ENCODE measurements at regions not wholly inside any gene's neighbourhood (a gene's known extent, or its start where the extent isn't known, plus 50 kb on each side); places are given as distances from the start of the nearest gene placed in this dataset.

DNA sequence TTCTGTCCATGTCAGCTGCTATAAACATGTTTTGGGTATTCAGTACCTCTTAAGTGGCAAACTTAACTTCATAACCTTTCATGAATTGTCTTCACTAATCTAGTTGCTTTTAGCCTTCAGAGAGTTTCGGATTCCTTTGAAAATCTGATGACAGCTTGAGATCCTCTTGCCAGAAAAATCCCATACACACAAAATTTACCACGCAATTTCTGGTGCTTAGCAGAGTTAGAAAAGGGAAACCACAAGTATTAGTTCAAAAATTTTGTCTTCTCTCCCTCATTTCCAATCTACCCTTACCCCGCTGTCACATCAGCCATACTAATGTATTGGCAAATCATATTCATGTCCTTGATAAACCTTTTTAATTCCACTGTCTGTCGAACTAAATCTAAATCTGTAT lies 72.7 kb upstream of the TMEM106B start:
- TF ChIP-seq, protein P1, sequence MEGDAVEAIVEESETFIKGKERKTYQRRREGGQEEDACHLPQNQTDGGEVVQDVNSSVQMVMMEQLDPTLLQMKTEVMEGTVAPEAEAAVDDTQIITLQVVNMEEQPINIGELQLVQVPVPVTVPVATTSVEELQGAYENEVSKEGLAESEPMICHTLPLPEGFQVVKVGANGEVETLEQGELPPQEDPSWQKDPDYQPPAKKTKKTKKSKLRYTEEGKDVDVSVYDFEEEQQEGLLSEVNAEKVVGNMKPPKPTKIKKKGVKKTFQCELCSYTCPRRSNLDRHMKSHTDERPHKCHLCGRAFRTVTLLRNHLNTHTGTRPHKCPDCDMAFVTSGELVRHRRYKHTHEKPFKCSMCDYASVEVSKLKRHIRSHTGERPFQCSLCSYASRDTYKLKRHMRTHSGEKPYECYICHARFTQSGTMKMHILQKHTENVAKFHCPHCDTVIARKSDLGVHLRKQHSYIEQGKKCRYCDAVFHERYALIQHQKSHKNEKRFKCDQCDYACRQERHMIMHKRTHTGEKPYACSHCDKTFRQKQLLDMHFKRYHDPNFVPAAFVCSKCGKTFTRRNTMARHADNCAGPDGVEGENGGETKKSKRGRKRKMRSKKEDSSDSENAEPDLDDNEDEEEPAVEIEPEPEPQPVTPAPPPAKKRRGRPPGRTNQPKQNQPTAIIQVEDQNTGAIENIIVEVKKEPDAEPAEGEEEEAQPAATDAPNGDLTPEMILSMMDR (IDR thresholded peaks at IDR 0.05; ENCODE audit: insufficient read depth, low read length), result no peak
- TF ChIP-seq, protein P2, sequence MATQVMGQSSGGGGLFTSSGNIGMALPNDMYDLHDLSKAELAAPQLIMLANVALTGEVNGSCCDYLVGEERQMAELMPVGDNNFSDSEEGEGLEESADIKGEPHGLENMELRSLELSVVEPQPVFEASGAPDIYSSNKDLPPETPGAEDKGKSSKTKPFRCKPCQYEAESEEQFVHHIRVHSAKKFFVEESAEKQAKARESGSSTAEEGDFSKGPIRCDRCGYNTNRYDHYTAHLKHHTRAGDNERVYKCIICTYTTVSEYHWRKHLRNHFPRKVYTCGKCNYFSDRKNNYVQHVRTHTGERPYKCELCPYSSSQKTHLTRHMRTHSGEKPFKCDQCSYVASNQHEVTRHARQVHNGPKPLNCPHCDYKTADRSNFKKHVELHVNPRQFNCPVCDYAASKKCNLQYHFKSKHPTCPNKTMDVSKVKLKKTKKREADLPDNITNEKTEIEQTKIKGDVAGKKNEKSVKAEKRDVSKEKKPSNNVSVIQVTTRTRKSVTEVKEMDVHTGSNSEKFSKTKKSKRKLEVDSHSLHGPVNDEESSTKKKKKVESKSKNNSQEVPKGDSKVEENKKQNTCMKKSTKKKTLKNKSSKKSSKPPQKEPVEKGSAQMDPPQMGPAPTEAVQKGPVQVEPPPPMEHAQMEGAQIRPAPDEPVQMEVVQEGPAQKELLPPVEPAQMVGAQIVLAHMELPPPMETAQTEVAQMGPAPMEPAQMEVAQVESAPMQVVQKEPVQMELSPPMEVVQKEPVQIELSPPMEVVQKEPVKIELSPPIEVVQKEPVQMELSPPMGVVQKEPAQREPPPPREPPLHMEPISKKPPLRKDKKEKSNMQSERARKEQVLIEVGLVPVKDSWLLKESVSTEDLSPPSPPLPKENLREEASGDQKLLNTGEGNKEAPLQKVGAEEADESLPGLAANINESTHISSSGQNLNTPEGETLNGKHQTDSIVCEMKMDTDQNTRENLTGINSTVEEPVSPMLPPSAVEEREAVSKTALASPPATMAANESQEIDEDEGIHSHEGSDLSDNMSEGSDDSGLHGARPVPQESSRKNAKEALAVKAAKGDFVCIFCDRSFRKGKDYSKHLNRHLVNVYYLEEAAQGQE (IDR thresholded peaks at IDR 0.05; ENCODE audit: insufficient replicate concordance, low read depth), result no peak
- TF ChIP-seq SPI1 (IDR thresholded peaks at IDR 0.05; ENCODE audit: borderline replicate concordance, low read depth) (no peak), POLR2AphosphoS5 (IDR thresholded peaks at IDR 0.05; ENCODE audit: low read depth) (no peak), GABPA (IDR thresholded peaks at IDR 0.05; ENCODE audit: low read depth) (no peak)
